Dendritic cell treated with granulocyte-macrophage colony-stimulating factor and Interleukin-4, amounts not matched to agents 40 ng/mL and 50 ng/mL, for 4 days (primary cell): ENCODE measurements at regions not wholly inside any gene's neighbourhood (a gene's known extent, or its start where the extent isn't known, plus 50 kb on each side); places are given as distances from the start of the nearest gene placed in this dataset.

Experiments used
- H3K27ac Mint-ChIP-seq: one replicate; pipeline ENCODE4 v1.8.0; 2022; ENCODE audit warnings: mild to moderate bottlenecking, mixed read lengths
- H3K27me3 Mint-ChIP-seq: one replicate; pipeline ENCODE4 v1.8.0; 2022; ENCODE audit warnings: mild to moderate bottlenecking, mixed read lengths
- H3K36me3 Mint-ChIP-seq: one replicate; pipeline ENCODE4 v1.8.0; 2022; ENCODE audit warnings: low read depth, mixed read lengths
- H3K4me1 Mint-ChIP-seq: one replicate; pipeline ENCODE4 v1.8.0; 2022; ENCODE audit warnings: low read depth, mixed read lengths
- H3K4me3 Mint-ChIP-seq: one replicate; pipeline ENCODE4 v1.8.0; 2022; ENCODE audit warnings: mild to moderate bottlenecking, moderate library complexity, mixed read lengths
- H3K9me3 Mint-ChIP-seq: one replicate; pipeline ENCODE4 v1.8.0; 2022; ENCODE audit warnings: mixed read lengths
- intact Hi-C: fragments of 100-400 bp; cut with micrococcal nuclease; formaldehyde crosslinking; loops from one replicate; pipeline ENCODE4 v1.15.0; 2022

- Mint-ChIP-seq H3K4me3 (no peak overlapping the region), H3K27me3 (peaks cover 9% of the 10 kb centered on the region), H3K4me1 (peaks cover 27% of the 10 kb centered on the region), H3K36me3 (no peaks in the 10 kb centered on the region), H3K27ac (peak overlapping the region; percentile 81), H3K9me3 (no peaks in the 10 kb centered on the region)
- intact Hi-C loops: loop anchor here (5.0 to 10.0 kb wide), 4 partner anchors 274 to 1074 kb away; no protein-coding TSS in a partner anchor
These were observed 800.7 kb downstream of the MAFB start for GRCh38 chr20:39888310-39888709.

- Mint-ChIP-seq H3K4me1 (peaks cover 27% of the 10 kb centered on the region), H3K36me3 (no peaks in the 10 kb centered on the region), H3K4me3 (peak overlapping the region; percentile 44), H3K27ac (peak overlapping the region; percentile 81), H3K27me3 (peaks cover 9% of the 10 kb centered on the region), H3K9me3 (no peaks in the 10 kb centered on the region)
- intact Hi-C loops: loop anchor here (2.0 to 10.0 kb wide), 5 partner anchors 276 to 1076 kb away; no protein-coding TSS in a partner anchor
These were observed 802.3 kb downstream of the MAFB start for GRCh38 chr20:39886650-39887190.

- peaks cover 27% of the 10 kb centered on the region for H3K4me1 Mint-ChIP-seq
- H3K27me3 Mint-ChIP-seq: peaks cover 9% of the 10 kb centered on the region
- H3K27ac Mint-ChIP-seq: peak overlapping the region; percentile 81
- no peaks in the 10 kb centered on the region for H3K9me3 Mint-ChIP-seq
- H3K4me3 Mint-ChIP-seq: peak overlapping the region; percentile 44
- intact Hi-C loops: loop anchor here (2.0 to 10.0 kb wide), 5 partner anchors 276 to 1076 kb away; no protein-coding TSS in a partner anchor
- no peaks in the 10 kb centered on the region for H3K36me3 Mint-ChIP-seq
These were observed 802.9 kb downstream of the MAFB start for GRCh38 chr20:39885975-39886649.

- Mint-ChIP-seq H3K27ac (no peak overlapping the region), H3K9me3 (no peaks in the 10 kb centered on the region), H3K4me3 (no peak overlapping the region), H3K27me3 (peaks cover 10% of the 10 kb centered on the region), H3K4me1 (peaks cover 23% of the 10 kb centered on the region), H3K36me3 (no peaks in the 10 kb centered on the region)
- intact Hi-C loops: loop anchor here (10.0 kb wide), 2 partner anchors 352 to 592 kb away; no protein-coding TSS in a partner anchor
These were observed 806.2 kb downstream of the MAFB start for GRCh38 chr20:39882806-39883205.

- Mint-ChIP-seq H3K27ac (no peak overlapping the region), H3K36me3 (no peaks in the 10 kb centered on the region), H3K4me3 (no peak overlapping the region), H3K27me3 (peaks cover 8% of the 10 kb centered on the region), H3K9me3 (no peaks in the 10 kb centered on the region), H3K4me1 (peaks cover 4% of the 10 kb centered on the region)
- intact Hi-C loops: loop anchor here (10.0 kb wide), 2 partner anchors 354 to 594 kb away; no protein-coding TSS in a partner anchor
These were observed 808.1 kb downstream of the MAFB start for GRCh38 chr20:39880890-39881289.

GRCh38 chr20:39879296-39879695 is 809.7 kb downstream of the MAFB start:
- H3K4me3 Mint-ChIP-seq: no peak overlapping the region
- no peak overlapping the region for H3K27ac Mint-ChIP-seq
- H3K9me3 Mint-ChIP-seq: no peaks in the 10 kb centered on the region
- H3K36me3 Mint-ChIP-seq: no peaks in the 10 kb centered on the region
- intact Hi-C loops: no loop called here
- H3K4me1 Mint-ChIP-seq: no peaks in the 10 kb centered on the region
- peaks cover 5% of the 10 kb centered on the region for H3K27me3 Mint-ChIP-seq

GRCh38 chr20:39878809-39879208 is 810.2 kb downstream of the MAFB start:
- Mint-ChIP-seq H3K4me1 (peaks cover 5% of the 10 kb centered on the region), H3K27me3 (peaks cover 6% of the 10 kb centered on the region), H3K4me3 (no peak overlapping the region), H3K9me3 (no peaks in the 10 kb centered on the region), H3K27ac (no peak overlapping the region), H3K36me3 (no peaks in the 10 kb centered on the region)
- intact Hi-C loops: no loop called here

- Mint-ChIP-seq H3K36me3 (no peaks in the 10 kb centered on the region), H3K4me3 (no peak overlapping the region), H3K27me3 (peaks cover 9% of the 10 kb centered on the region), H3K4me1 (peaks cover 6% of the 10 kb centered on the region), H3K27ac (no peak overlapping the region), H3K9me3 (no peaks in the 10 kb centered on the region)
- intact Hi-C loops: no loop called here
These were observed 810.7 kb downstream of the MAFB start for GRCh38 chr20:39878320-39878719.

GRCh38 chr20:39877788-39878187 is 811.2 kb downstream of the MAFB start:
- intact Hi-C loops: no loop called here
- H3K4me1 Mint-ChIP-seq: peaks cover 6% of the 10 kb centered on the region
- no peaks in the 10 kb centered on the region for H3K9me3 Mint-ChIP-seq
- H3K27ac Mint-ChIP-seq: no peak overlapping the region
- no peaks in the 10 kb centered on the region for H3K36me3 Mint-ChIP-seq
- peaks cover 11% of the 10 kb centered on the region for H3K27me3 Mint-ChIP-seq
- no peak overlapping the region for H3K4me3 Mint-ChIP-seq

- Mint-ChIP-seq H3K4me1 (peaks cover 6% of the 10 kb centered on the region), H3K27ac (no peak overlapping the region), H3K4me3 (no peak overlapping the region), H3K9me3 (no peaks in the 10 kb centered on the region), H3K27me3 (peaks cover 12% of the 10 kb centered on the region), H3K36me3 (no peaks in the 10 kb centered on the region)
- intact Hi-C loops: no loop called here
These were observed 811.9 kb downstream of the MAFB start for GRCh38 chr20:39876976-39877635.

GRCh38 chr20:39875492-39876110 is 813.4 kb downstream of the MAFB start:
- Mint-ChIP-seq H3K4me3 (no peak overlapping the region), H3K36me3 (no peaks in the 10 kb centered on the region), H3K27ac (no peak overlapping the region), H3K4me1 (peaks cover 6% of the 10 kb centered on the region), H3K27me3 (peaks cover 11% of the 10 kb centered on the region), H3K9me3 (no peaks in the 10 kb centered on the region)
- intact Hi-C loops: no loop called here

- H3K4me1 Mint-ChIP-seq: peaks cover 6% of the 10 kb centered on the region
- no peaks in the 10 kb centered on the region for H3K36me3 Mint-ChIP-seq
- H3K27me3 Mint-ChIP-seq: peaks cover 12% of the 10 kb centered on the region
- H3K9me3 Mint-ChIP-seq: no peaks in the 10 kb centered on the region
- intact Hi-C loops: no loop called here
- H3K4me3 Mint-ChIP-seq: no peak overlapping the region
- no peak overlapping the region for H3K27ac Mint-ChIP-seq
These were observed 814.8 kb downstream of the MAFB start for GRCh38 chr20:39874049-39874893.

- Mint-ChIP-seq H3K36me3 (no peaks in the 10 kb centered on the region), H3K27ac (no peak overlapping the region), H3K27me3 (peaks cover 12% of the 10 kb centered on the region), H3K9me3 (no peaks in the 10 kb centered on the region), H3K4me1 (peaks cover 6% of the 10 kb centered on the region), H3K4me3 (no peak overlapping the region)
- intact Hi-C loops: no loop called here
These were observed 815.8 kb downstream of the MAFB start for GRCh38 chr20:39873286-39873685.
